ENCODE measurements at regions not wholly inside any gene's neighbourhood (a gene's known extent, or its start where the extent isn't known, plus 50 kb on each side); places are given as distances from the start of the nearest gene placed in this dataset.

DNA sequence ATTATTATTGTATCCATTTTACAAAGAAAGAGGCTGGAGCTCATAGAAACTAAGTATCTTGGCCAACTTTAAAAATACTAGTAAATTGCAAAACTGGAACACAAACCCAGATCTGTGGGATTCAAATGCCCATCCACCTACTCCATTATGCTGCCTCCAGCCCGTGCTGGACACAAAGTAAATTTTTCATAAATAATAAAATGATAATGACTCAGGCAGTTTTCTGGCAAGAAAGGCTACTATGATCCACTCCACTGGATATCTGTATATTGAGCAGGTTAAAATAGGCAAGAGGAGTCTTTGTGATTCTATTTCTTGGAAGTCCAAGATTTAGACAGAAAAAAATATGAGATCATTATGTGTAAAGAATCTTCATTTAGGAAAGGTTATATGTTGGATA lies 138.3 kb upstream of the DUSP10 start:
- TF ChIP-seq CTCF (IDR thresholded peaks at IDR 0.05), result no peak
- TF ChIP-seq EP300 (IDR thresholded peaks at IDR 0.05; ENCODE audit: low read depth), result no peak
